Dermis blood vessel endothelial cell (primary cell): ENCODE measurements at regions not wholly inside any gene's neighbourhood (a gene's known extent, or its start where the extent isn't known, plus 50 kb on each side); places are given as distances from the start of the nearest gene placed in this dataset.

Experiments used
- DNase-seq: peaks from one replicate; pipeline ENCODE4 v3.0.0; 2010

DNA sequence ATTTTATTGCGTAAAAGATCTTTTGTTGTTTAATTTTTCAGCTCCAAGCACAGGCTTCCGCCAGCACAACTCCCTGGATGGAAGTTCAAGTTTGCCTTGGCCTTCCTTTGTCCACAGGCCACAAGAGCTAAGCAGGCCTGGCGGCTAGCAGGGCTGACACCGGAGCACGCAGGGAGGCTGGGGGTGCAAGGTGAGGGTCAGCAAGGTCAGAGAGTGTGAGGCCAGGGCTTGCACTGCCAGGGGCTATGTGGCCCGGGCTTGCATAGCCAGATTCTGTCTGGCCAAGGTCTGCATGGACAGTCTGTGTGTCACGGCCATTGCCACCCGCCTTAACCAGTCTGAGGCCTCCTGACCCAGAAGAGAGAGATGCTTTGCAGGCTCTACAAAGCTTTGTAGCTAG is 123.9 kb downstream of the BCOR start:
- no peak for DNase-seq

- peak; percentile 10 for DNase-seq
Measured at GRCh38 chrX:39974270-39974669, 123.5 kb downstream of the BCOR start.

GRCh38 chrX:39975101-39975925 is 122.4 kb downstream of the BCOR start:
- DNase-seq = no peak

DNA sequence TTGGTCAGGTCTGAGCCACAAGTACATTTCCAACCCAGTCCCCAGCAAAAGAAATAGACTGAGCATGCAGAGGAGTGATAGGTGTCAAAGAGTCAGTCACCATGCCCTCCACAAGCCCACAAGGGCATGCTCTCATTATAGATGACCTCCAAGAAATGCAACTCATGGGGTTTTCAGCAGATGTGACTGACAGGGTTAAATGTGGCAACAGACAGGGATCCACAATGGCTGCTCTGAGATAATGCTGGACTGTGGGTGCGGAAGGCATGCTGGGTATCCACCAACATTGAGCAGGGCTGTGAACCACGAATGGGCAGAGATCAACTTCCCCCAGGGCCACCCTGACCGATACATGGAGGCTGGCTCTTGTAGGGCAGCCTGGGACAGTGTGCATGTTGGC is 115.8 kb downstream of the BCOR start:
- DNase-seq = no peak

- DNase-seq = no peak
Measured at GRCh38 chrX:39982948-39983347, 114.8 kb downstream of the BCOR start.

DNA sequence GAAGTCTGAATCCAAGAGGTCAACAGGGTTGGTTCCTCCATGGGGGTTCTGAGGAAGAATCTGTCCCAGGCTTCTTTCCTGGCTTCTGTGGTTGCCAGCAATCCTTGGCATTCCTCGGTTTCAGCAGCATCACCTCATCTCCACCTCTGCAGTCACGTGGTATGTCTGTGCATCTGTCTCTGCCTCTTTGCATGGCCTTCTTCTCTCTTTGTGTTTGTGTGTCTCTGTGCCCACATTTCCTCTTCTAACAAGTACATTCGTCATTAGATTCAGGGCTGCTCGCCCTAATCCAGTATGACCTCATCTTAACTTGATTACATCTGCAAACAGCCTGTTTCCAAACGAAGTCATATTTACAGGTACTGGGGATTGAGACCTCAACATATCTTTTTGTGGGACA is 114.0 kb downstream of the BCOR start:
- DNase-seq = no peak

DNA sequence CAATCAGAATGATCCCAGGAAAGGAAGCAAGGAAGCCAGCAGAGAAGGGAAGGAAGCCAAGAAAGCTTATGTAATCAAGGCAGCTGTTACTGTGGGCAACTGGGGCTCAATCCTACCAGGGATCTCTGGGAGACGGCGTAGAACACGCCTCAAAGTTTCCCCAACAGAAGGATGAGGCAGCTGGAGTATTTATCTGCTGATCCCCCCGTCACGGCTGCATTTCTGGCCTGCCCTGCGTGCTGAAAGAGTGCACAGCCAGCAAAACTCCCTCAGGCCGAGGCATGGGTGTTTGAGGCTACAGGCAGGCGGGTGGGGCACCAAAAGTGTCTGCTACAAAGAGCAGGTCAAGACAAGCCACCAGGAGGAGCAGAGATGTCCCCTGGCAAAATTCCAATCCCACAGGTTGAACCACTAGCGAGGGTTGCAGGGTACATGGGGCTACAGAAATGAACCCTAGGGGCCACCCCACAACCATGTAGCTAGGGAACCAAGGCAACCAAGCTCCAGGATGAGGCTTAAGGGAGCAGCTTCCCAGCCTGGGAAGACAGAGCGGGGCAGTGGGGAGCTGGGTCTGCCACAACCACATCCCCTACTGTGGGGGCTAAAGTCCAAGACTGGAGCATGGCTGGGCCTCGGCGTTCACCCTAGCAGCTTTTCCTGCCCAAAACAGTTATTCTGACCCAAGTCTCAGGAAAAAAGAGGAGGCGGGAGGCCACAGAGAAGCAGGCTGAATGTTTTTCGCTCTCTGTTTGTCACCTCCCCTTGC is 113.4 kb downstream of the BCOR start:
- no peak for DNase-seq

- no peak for DNase-seq
Measured at GRCh38 chrX:39985071-39985470, 112.7 kb downstream of the BCOR start.

DNA sequence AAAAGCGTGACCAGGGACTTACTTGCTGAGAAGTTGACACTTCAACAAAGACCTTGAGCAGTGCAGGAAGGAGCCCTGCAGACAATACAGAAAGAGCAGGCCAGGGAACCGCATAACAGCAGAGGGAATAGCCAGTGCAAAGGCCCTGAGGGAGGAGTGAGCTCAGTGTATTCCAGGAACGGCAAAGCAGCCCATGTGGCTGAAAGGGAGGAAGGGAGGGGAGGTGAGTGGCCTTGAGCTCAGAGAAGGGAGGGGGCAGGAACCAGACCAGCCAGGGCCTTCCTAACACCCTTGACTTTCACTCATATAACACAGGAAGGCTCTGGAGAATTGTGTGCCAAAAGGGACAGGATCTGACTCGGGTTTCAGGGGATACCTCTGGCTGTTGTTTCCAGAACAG is 112.2 kb downstream of the BCOR start:
- DNase-seq = peak; percentile 29

DNA sequence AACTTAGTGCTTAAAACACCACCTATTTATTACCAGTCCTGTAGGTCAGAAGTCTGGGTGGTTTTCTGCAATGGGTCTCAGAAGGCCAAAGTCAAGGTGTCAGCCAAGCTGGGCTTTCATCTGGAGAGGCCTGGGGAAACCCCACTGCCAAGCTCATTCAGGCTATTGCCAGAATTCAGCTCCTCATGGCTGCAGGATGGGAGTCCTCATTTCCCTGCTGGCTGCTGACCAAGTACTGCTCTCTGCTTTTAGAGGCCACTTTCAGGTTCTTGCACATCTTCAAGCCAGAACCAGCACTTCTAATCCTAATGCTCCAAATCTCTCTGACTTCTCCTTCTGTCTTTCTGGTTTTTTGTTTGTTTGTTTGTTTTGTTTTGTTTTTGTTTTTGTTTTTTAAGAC is 109.3 kb downstream of the BCOR start:
- peak; percentile 10 for DNase-seq

GRCh38 chrX:39990388-39990787 is 107.4 kb downstream of the BCOR start:
- DNase-seq = no peak

DNA sequence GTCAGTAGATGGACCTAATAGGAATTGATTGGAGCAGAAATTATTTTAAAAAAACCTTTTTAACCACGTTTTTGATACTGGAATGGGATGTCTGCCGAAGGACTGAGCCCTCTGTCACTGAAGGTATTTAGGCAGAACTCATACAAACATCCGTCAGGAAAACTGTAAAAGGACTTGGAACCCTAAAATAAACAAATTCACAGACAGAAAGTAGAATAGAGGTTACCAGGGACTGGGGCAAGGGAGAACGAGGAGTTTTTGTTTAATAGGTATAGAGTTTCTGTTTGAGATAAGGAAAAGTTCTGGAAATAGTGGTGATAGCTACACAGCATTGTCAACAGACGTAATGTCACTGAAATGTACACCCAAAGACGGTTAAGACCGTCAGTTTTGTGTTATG is 105.5 kb downstream of the BCOR start:
- DNase-seq = no peak

- DNase-seq = no peak
Measured at GRCh38 chrX:39995457-39995856, 102.3 kb downstream of the BCOR start.

DNA sequence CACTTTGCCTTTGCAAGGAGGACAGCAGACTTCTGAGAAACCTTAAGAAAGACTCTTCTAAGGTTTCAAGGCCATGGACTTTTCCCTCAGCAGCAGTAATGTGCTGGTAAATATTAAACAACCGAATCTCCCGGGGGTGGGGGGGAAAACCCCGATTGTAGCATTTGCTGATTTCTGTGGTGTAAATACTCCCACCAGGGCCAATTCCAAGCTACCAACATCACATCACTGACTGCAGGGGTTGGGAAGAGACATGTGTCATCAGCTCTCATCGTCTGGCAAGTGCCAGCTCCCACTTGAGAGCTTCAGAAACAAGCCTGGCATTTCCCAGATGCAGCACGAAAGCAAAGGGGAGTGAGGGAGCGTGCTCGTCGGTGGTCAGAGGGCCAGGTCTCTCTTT is 101.2 kb downstream of the BCOR start:
- DNase-seq = no peak

DNA sequence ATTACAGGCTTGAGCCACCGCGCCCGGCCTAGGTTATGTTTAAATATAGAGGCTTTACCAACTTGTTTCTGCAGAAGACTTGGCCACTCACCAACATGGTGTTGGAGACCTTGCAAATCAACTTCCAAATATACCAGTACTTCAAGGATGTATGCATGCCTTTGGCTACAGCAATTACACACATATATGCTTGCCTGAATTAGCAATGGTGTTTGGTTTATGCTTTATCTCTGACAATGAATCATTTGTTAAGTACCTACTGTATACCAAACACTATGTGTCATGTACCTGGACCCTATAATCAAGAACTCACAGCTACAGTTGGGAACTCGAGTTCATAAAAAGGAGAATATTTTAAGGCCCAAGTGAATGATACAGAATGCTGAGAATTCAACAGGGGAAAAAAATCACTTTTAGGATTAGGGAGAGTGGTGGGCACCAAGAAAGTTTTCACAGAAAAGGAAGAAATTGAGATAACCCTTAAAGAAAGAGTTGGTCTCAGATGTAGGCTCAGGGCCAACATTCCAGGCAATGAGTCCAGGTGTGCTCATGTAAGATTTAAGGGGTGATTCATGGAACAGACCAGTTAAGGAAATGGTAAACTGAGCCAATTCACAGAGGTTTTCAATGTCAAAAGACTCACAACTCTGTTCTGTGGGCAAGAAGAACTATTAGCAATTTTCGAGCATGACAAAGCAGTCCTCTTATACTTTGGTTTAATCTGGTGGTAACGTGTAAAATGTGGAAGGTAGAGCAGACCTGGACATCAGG is 98.9 kb downstream of the BCOR start:
- DNase-seq = no peak
